Adrenal gland (tissue), 9 donors: ENCODE measurements at regions not wholly inside any gene's neighbourhood (a gene's known extent, or its start where the extent isn't known, plus 50 kb on each side); places are given as distances from the start of the nearest gene placed in this dataset.

Experiments
- DNase-seq, 7 donors: peaks; one replicate each; pipeline ENCODE4 v3.0.0-alpha.2; 2019 to 2020
- H3K27ac ChIP-seq, 5 donors: fragments of 200-600 bp; sonication (generic) in 4 of 5; 1 replicate in 3 of 5; 2 replicates in 2 of 5; pipeline versions ENCODE4 v1.5.1 to v1.8.0; 2016 to 2020; ENCODE audit warnings: mild to moderate bottlenecking in 1 of 5
- H3K27me3 ChIP-seq: fragments of 200-600 bp; 2 replicates; pipeline ENCODE4 v1.8.0; 2021
- H3K36me3 ChIP-seq, 2 donors: fragments of 200-600 bp; replicated peaks in 1 of 2; 1 replicate in 1 of 2; 2 replicates in 1 of 2; pipeline versions ENCODE4 v1.5.1 to v1.8.0; 2018 to 2022
- H3K4me1 ChIP-seq, 2 donors: fragments of 200-600 bp; replicated peaks in 1 of 2; 1 replicate in 1 of 2; 2 replicates in 1 of 2; pipeline versions ENCODE4 v1.5.1 to v1.8.0; 2018 to 2021
- H3K4me3 ChIP-seq, 4 donors: fragments of 200-600 bp; sonication (generic) in 3 of 4; one replicate each; pipeline ENCODE4 v1.5.1; 2016 to 2018
- H3K9me3 ChIP-seq, 3 donors: fragments of 200-600 bp; sonication (generic) in 1 of 3; replicated peaks in 1 of 3; 1 replicate in 2 of 3; 2 replicates in 1 of 3; pipeline versions ENCODE4 v1.5.1 to v1.8.0; 2016 to 2021
- CTCF ChIP-seq, 6 experiments: fragments of 450-650 bp in 4 of 6; fragments of 200-600 bp in 2 of 6; sonication (generic) in 1 of 6; IDR thresholded peaks; 1 replicate in 5 of 6; 2 replicates in 1 of 6; pipeline versions ENCODE4 v1.5.1 to v1.8.0; 2016 to 2021; ENCODE audit warnings: antibody characterized with exemption in 6 of 6, mild to moderate bottlenecking in 2 of 6, moderate library complexity in 1 of 6
- POLR2A ChIP-seq, 2 donors: fragments of 450-650 bp; IDR thresholded peaks; one replicate each; pipeline ENCODE4 v1.6.1; 2017; ENCODE audit warnings: antibody characterized with exemption in 2 of 2, mild to moderate bottlenecking in 2 of 2, moderate library complexity in 1 of 2
- WGBS, 4 donors: extraction: QIAGEN DNeasy Blood & Tissue Kit in 2 of 4; methylation state at CpG; one replicate each; pipeline versions ENCODE4 v1.1.5 to v1.1.7; 2013 to 2017; 5-methylcytosine and 5-hydroxymethylcytosine counted together
- intact Hi-C, 2 donors: fragments of 100-400 bp; cut with DNase I; formaldehyde crosslinking; loops; one replicate each; pipeline versions ENCODE4 v1.14.1 to v1.15.0; 2022 to 2023
- donor health status: healthy with polysubstance abuse.
- donor health status: Bipolar disorder and iron deficiency.
- donor health status: DM: yes; HTN: yes; CAD: no.
- donor health status: DM: no; HTN: no; CAD: no.
- donor health status: DM: no; HTN: no; CAD: no.

GRCh38 chr5:3845230-3845629 is 249.6 kb downstream of the IRX1 start:
- WGBS, 4 donors, result 51 to 76% (median 65%) methylated on average over 5 of the region's 5 CpGs
- H3K4me1 ChIP-seq, result no peaks in the 10 kb centered on the region
- TF ChIP-seq POLR2A (IDR thresholded peaks at IDR 0.05) (no peak), CTCF (IDR thresholded peaks at IDR 0.05) (no peak)
- no peaks in the 10 kb centered on the region for H3K27me3 ChIP-seq
- H3K36me3 ChIP-seq, result no peaks in the 10 kb centered on the region
- H3K4me3 ChIP-seq, result no peak overlapping the region
- intact Hi-C loops, result no loop called here
- no peak overlapping the region for H3K27ac ChIP-seq
- no peaks in the 10 kb centered on the region for H3K9me3 ChIP-seq
- DNase-seq, result no peak

DNA sequence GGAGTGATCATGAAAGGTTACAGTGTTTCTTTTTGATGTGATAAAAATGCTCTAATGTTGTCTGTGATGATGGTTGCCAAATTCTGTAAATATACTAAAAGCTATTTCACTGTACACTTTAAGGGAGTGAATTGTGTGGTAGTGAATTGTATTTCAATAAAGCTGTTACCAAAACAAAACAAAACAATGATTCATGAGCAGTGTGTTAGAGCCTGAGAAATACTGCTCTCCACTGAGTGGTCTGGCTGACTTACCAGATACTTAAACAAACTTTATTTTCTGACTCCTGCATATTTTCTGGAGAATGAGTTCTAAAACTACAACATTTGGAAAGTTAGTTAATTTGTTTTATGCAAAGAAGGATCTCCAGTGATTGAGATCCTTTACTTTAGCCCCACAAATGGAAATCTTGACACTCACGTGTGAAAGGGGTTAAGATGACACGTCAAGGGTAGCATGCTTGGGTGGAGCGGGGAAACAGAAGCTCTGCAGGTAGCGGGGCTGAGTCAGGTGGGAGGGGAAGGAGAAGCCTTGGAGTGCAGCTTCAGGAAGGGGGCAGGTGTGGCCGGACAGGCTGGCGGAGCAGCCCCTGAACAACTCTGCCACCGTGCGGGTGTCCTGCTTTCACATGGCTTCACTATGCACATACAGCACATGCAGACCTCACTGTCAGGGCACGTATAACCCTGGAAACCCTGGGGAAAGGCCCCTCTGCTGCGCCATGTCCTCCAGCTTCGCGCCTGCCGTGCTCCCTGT is 256.7 kb downstream of the IRX1 start:
- H3K36me3 ChIP-seq, result no peaks in the 10 kb centered on the region

DNA sequence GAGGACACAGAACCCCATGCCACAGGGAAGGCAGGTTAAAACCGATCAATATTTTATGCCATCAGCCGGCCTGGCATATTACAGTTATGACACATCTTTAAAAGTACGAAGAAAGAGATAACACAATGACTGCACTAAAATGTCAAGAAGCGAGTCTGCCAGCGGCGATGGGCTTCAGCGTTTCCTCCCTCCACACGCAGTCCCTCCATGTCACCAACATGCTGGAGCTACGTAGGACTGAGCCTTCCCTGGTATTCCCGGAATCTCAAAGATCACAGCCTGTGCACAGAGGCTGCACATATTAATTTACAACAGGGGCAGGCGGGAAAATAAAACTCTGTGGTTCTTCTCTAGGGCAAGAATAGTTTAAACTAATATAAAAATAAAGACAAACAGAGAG is 257.7 kb downstream of the IRX1 start:
- WGBS, 4 donors, result 76 to 83% (median 80%) methylated on average over 11 of the region's 11 CpGs
- no peaks in the 10 kb centered on the region for H3K27me3 ChIP-seq
- H3K4me1 ChIP-seq, result no peaks in the 10 kb centered on the region
- DNase-seq, result no peak
- H3K36me3 ChIP-seq, result no peaks in the 10 kb centered on the region
- TF ChIP-seq POLR2A (IDR thresholded peaks at IDR 0.05) (no peak), CTCF (IDR thresholded peaks at IDR 0.05) (no peak)
- H3K27ac ChIP-seq, result no peak overlapping the region
- intact Hi-C loops, result no loop called here
- H3K9me3 ChIP-seq, result no peaks in the 10 kb centered on the region
- H3K4me3 ChIP-seq, result no peak overlapping the region

More for the DNA sequence above, 256.7 kb downstream of the IRX1 start:
- DNase-seq, result no peak
- intact Hi-C loops, result no loop called here
- no peaks in the 10 kb centered on the region for H3K27me3 ChIP-seq
- H3K4me3 ChIP-seq, result no peak overlapping the region
- no peaks in the 10 kb centered on the region for H3K4me1 ChIP-seq
- no peaks in the 10 kb centered on the region for H3K9me3 ChIP-seq
- H3K27ac ChIP-seq, result no peak overlapping the region
- WGBS, 4 donors, result 66 to 81% (median 74%) methylated on average over 11 to 13 of the region's 13 CpGs
- TF ChIP-seq POLR2A (IDR thresholded peaks at IDR 0.05), result no peak
- TF ChIP-seq CTCF (IDR thresholded peaks at IDR 0.05), result no peak

GRCh38 chr5:3854188-3854821 is 258.7 kb downstream of the IRX1 start:
- Histone ChIP-seq H3K27ac (no peak overlapping the region), H3K9me3 (no peaks in the 10 kb centered on the region), H3K4me1 (no peaks in the 10 kb centered on the region), H3K27me3 (no peaks in the 10 kb centered on the region), H3K36me3 (no peaks in the 10 kb centered on the region), H3K4me3 (no peak overlapping the region)
- TF ChIP-seq CTCF (IDR thresholded peaks at IDR 0.05) (no peak), POLR2A (IDR thresholded peaks at IDR 0.05) (no peak)
- intact Hi-C loops, result no loop called here
- 69 to 81% (median 76%) methylated on average over 16 to 30 of the region's 30 CpGs for WGBS, 4 donors
- no peak for DNase-seq
